Suppressor macrophage treated with lipopolysaccharide for 4 hours (primary cell): ENCODE measurements at regions not wholly inside any gene's neighbourhood (a gene's known extent, or its start where the extent isn't known, plus 50 kb on each side); places are given as distances from the start of the nearest gene placed in this dataset.
"Not testable (repeated sequence)": the region's sequence is repeated elsewhere in the genome, so short reads cannot be mapped to it uniquely, and the experiment has no call there.

Experiments
- DNase-seq: peaks from one replicate; pipeline ENCODE4 v3.0.0-alpha.2; 2020

DNA sequence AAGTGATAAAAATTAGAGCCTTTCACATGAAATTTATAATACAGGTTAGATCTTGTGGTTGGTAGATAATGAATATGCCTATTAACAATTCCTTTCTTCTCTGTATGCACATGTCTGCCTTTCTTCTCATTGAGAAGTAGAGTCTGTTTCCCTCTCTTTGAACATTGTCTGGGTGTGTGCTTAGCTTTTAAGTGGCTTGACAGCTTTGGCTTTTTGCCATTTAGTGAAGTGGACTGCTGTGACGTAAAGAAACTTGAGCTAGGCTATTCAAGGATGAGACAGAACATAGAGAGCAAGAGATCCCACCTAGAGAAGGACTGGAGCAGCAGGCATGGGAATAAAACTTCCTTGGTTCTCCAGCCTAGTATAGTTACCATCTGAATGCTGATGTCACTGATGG is 996.7 kb upstream of the CELF2 start:
- no peak for DNase-seq

DNA sequence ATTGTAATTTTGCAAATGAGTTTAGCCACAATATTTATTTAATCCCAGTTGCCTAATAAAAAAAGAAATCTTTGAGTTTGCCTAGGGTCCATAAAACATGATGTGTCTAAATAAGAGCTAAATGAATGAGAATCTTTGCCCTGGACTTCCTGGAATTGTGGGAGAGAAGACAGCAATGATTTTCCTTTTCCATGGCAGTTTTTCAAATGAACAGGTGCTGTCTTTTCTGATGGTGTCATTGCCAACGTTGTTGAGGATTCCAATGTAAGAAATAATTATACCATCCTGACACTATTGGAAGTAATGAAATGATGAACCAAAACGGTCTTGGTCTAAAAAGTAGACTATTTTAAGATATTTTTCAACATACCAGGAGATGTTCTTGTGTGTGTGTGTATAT is 984.7 kb upstream of the CELF2 start:
- DNase-seq: no peak

DNA sequence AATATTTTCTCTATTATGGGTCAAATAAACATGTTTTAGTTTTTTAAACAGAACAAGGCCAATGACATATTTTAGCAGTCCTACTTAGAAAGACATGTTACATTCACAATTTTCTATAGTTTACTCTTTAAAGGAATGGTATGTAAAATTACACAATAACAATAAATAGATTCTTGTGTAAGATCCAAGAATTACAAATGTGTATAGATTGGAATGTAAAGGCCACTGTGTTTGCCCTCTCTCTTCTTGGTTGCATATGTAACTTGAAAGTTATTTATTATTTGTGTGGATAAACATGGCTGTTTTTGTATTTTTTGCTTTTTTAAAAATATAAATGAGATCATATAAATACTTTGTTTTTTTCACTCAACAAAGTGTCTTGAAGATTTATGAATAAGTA is 979.3 kb upstream of the CELF2 start:
- DNase-seq: no peak

DNA sequence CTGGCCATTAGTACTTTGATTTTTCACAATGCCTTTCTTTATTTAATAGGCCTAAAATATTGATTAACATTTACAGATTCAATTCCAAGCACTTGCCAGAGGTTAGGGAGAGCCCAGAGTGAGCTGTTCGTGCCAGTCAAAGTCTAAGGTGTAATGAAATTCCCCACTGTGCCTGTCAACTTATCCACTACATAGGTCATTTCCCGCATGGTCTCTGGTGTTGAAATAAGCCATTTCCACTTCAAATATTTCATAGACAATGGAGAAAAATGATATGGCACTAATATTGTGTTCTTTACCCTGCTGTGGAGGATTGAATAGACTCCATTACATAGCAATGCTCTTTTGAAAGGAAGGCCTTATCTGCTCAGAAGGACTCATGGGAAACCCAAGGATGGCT is 978.1 kb upstream of the CELF2 start:
- DNase-seq: no peak

DNA sequence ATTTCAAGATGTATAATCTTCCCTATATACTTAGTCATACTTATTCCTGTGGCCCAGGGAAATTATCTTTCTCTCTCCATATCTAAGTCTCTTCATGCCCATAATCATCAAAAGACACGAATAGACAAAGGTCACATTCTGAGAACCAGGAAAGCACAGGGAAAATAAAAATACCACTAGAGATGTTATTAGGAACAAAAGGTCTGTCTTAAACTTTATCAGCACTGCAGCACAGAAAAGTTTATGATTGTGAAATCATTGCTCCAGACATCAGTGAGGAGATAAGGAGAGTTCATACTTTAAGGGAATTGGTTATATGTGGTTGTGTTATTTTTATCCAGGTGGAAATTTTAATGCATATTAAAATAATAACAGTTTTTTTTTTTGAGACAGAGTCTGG is 974.6 kb upstream of the CELF2 start:
- DNase-seq: no peak

DNA sequence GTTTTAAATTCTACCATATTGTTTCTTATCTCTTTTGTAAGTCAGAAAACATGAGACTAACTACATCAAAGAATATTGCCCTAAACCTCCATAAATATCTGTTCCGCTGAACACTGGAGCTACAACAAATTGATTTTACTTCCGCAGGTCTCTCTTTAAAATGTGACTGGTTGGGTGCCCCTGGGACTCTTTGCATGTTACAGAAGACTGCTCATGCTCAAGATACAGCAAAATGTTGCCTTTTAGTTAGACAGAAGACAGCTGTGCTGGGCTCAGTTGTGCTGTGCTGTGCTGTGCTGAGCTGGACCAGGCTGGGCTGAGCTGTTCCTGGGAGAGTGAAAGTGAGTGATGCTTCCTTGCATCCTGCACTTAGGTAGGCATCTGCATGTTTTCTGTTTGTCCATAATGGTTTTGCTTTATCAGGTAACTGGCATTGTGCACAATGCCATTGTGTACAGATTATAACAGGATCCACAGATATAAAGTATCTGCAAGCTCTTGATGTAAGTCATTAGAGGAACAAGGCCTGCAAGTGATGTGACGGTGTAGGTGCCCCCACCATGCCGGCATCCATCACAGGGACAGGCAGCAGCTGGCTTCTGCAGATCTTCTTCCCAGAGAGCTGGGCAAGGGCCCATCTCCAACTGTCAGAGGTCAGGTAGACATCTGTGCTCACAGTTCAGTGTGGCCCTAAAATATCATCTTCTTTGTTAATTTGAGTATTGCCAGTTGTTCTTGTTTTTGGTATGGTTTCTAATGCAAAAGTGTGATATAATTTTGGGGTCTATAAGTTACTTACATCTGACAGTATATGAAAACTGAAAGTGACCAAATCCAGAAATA is 972.5 kb upstream of the CELF2 start:
- DNase-seq: no peak

DNA sequence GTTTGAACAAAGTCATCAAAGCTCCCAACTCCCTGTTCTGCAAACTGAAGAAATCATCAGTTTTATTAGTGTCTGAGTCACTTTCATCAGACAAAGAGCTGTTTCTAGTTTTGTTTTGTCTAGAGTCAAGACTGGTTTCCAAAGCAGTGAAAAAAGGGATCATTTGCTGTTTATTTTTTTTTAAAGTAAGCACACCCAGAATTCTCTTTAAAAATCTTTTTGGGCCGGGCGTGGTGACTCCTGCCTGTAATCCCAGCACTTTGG is 972.0 kb upstream of the CELF2 start:
- DNase-seq: no peak

DNA sequence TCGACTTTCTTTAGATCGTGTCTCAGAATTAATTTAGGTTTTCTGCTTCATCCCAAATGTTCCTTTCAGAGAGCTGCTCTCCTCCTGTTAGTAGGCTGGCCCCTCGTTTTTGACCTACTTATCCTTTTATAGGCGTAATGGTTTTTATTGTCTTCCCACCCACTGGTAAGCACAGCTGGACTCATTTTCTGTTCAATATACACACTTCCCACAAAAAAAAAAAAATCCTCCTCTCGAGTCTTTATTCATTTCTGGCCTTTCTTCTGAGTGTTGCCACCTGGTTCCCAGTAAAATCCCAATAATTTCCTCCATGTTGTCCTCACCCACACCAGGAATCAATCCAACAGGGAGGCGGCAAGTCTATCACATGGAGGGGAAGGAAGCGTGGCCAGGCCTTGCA is 970.2 kb upstream of the CELF2 start:
- DNase-seq: no peak

DNA sequence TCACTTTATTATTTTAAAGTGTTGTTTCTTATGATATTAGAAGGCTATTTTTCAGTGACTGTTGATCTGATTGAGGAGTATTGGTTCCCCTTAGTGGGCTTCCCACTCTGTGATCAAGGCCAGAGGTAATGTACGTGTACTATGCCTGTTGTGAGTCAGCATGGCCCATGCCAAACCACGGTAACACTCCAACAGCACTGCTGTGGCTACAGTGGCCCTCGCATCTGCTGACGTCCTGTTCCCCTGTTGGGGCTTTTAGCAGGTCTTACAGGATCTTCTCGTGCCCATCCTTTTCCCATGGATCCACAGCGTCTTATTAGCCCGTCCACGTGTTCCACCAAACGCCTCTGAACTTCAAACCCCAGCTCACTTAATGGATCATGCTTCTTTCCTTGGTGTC is 964.6 kb upstream of the CELF2 start:
- no peak for DNase-seq

DNA sequence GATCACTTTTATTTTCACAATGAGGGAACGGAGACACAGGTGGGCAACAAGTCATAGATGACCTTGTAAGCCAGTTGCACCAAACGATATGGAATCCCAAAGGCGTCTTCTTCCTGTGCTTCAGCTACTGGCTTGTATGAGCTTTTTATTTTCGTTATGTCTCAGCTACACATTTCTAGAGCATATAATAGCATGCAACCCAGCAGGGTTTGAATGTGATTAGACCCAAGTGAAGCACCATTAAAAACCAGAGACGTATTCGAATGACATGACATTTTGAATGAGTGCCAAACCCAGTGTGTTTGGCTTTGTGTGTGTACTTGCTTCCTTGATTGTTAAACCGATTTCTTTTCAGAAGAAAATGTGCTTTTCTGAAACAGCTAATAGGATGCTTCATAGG is 963.2 kb upstream of the CELF2 start:
- no peak for DNase-seq

DNA sequence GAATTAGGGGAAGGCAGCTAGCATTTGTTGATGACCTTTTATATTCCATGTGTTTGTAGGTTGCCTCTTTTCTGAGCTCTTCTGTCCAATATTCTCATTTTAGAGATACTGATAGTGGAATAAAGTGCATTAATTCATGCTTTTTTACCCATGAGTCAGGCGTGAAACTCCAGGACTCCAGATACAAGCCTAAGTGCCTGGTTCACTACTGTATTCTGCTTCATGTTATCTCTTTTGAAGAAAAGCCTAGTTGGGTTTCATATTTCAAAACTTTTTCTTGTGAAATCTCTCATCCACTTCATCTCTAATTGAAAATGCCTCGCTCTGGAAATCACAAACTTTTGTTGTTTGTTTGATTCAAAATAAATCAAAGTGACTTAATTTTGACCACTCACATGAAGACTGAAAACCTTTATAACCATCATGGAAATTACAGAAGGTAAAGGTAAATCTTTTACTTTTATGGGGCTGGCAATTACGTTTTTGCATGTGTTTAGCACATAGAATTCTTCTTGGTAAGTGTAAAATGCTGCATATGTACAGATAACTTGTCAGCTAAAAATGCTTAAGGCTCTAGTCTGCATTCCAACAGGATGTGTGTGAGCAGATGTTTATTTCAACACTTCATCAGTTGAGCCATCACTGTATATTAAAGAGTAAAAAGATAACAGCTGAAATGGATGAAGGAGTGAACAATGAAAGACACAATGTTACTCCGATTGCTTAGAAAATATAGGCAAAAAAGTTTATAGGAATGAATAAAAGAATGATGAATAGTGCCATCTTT is 961.8 kb upstream of the CELF2 start:
- DNase-seq: no peak

DNA sequence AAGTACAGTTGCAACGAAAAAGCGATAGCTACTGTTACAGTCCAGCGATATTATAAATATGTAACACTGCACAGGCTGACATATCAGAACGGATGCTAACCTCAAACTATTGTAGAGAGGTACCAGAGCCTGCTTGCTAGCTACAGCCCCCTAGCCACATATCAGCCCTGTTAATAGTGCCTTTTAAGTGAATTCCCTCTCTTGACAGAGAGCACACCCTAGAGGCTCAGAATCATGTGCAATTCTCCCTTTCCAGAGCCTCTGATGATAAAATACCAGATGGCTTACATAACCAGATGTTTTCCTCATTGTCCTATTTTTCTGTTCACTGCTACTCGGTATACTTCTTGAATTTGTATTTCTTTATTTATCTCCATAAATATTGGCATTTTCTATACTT is 960.7 kb upstream of the CELF2 start:
- DNase-seq: no peak

DNA sequence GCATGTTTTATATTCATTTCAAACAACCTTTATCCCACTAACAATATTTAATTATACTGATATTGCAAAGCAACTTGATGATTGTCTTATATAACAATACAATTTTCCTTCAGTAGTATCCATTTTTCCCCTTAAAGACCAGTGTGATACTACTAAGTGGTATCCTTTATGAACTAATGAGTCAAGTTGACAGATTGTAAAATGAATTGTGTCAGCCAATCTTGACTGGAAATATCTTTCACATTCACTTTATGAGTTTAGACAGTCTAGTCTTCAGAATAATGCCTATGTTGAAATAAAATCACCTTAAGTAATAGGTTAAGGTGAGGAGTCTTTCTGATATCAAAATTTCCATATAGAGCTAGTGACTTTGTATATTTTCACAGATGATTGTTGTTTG is 950.0 kb upstream of the CELF2 start:
- no peak for DNase-seq

DNA sequence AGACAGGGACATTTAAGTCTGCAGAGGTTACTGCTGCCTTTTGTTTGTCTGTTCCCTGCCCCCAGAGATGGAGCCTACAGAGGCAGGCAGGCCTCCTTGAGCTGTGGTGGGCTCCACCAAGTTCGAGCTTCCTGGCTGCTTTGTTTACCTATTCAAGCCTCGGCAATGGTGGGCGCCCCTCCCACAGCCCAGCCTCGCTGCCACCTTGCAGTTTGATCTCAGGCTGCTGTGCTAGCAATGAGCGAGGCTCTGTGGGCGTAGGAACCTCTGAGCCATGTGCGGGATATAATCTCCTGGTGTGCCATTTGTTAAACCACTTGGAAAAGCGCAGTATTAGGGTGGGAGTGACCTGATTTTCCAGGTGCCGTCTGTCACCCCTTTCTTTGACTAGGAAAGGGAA is 942.8 kb upstream of the CELF2 start:
- DNase-seq: not testable (repeated sequence)

DNA sequence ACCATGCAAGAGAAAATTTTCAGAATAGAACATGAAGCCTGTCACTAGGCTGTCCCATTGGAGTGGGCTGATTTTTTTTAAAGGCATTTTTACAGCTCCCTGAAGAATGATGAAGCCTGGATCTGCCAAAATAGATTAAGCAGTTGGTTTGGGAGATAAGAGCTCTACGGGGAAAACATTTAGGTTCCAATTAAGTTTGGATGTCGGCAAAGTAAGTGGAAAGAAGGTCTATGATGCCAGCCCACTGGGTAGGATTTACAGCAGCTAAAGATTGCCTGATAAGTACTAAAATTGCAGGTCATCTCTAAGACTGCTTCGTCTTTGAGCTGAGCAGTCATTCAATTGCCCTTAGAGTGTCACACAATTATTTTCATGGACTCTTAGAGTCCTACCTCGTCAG is 939.2 kb upstream of the CELF2 start:
- no peak for DNase-seq

DNA sequence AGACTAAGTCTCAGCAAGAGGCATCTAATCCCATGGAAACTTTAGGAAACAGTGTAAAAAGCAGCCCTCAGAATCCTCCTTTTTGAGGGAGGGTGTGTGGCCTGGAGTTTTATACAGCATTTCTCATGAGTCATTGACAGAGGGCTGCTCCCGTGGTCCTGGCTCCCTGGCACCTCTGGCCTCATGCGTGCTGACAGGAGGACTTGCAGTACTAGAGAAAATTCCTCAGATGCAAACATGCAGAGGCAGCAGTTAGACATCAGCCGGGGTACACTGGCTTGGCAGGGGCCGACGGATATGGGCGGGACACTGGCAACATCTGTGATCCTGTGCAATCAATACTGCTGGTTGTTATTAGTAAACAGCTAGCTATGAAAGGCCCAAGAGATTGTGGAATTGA is 925.1 kb upstream of the CELF2 start:
- DNase-seq: no peak

DNA sequence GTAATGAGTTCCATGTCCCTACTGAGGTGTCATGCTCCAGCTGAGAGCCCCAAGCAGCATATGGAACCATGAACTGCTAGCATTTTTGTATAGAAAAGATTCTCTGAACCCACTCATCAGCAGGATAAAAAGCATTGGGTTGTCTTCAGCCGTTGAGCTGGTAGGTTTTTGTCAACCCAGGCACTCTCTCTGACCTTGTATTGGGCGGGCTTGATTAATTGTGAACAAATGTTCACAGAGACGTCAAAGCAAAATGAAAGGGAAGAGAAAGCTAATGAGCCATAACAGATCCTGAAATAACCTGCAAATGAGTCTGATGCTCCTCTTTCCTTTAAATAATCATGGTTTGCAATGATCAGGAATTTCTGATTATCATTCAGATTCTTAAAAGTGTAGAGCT is 924.7 kb upstream of the CELF2 start:
- no peak for DNase-seq

DNA sequence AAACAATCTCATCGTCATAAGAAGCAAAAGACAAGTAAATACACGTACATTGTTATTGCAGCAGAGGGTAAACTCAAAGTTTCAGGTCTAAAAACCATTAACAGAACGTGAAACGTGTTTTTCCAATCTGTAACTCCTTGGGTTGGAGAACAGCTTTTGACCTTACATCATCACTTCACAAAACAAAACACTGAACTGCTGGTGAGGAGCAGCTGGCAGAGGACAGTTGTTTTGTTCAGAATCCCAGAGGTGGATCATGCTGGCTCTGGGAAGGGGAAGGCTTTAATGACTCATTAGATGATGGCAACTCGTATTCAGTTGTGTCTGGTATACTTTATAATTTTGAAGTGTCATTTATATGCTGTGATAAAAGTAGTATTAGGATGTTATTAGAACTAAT is 923.0 kb upstream of the CELF2 start:
- no peak for DNase-seq

DNA sequence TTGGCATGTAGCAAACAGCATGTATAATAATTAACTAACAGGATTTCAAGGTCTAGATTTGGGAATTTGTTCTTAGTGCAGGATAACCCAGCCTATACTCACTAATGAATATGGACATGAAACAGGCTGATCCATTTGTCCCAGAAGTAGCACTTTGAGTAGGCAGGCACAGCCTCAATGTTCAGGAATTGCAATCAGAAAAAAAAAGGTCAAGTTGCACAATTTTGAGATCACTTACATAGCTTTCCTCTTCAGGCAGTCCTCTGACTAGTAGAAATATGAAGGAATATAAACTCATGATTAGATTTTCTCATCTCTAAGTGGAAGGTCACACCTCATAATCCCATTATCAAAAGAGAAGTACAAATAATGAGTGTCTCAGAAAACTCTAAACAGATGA is 921.4 kb upstream of the CELF2 start:
- DNase-seq: no peak

DNA sequence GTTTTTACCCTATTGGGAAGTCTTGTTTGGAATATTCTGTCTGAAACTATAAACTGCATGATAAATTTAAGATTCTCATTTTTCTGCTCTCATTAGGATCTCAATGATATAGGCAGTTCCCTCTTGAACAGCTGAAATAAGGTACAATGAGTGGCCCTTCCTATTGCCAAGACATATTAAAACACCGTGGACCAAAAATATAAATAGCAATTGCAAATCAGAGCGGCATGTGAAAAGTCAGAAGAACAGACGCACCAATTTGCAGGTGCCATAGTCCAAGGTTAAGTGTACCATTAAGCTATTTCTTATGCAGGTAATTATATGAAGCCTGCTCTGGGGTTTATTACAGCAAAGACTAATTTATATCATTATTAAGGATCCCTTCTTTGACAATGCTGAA is 920.8 kb upstream of the CELF2 start:
- DNase-seq: no peak

DNA sequence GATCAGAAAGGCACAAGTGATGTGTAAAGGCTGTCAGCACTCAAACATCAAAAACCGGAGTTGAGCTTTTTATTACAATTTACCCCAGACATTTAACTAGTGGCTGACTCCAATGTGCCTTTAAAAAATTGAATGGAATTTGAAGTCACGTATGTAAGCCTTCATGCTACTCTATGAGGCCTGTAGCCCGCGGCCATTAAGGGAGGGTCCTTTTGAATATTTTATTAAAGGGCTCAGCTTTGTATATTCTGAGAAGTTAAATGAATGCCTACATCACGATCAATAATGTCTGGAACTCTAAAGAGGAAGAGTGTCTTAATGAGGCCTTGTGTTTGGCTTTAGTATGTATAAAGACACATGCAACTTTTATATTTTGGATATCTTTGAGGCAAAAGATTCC is 916.6 kb upstream of the CELF2 start:
- no peak for DNase-seq

DNA sequence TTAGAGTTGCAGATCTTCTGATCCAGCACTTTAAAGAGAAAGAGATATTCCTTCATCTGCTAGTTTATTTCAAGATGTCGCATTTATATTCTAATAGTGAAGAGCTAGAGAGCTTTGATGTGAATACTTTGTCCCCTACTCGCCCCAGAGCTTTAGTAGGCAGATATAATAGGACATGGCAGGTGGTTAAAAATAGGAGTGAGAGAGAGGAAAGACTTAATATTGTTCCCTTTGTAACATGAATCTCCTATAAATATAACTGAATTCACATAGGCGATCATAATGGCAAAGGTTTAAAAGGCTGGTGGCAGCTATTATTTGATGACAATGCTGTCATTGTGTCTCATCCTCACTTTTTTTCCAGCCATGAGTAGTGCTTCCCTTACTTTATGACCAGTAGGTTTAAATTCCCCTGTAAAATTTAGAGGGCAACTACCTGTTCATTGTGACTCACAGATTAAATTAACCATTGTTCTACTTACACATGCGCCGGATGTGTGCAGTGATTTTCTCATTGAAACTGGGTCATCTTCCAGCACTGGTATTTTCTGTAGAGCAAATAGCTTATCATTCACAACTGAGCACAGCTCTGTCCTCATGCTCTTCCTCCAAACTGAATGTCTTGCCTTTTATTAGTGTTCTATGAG is 906.7 kb upstream of the CELF2 start:
- DNase-seq: no peak

DNA sequence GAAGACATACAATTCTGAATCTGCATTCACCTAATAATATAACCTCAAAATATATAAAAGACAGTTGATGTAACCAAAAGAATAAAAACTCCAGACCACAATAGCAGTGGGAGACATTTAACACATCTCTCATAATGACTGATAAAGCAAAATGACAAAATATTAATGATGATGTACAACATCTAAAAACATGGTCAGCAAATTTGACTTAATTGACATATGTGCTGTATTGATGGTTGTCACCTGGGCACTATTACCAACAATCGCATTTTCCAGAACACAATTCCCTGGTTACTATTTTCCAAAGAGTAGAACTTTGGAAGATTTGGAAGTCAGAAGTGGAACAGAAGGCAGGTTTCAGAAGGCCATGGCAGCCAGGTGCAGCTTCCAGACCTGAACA is 899.5 kb upstream of the CELF2 start:
- DNase-seq: no peak

DNA sequence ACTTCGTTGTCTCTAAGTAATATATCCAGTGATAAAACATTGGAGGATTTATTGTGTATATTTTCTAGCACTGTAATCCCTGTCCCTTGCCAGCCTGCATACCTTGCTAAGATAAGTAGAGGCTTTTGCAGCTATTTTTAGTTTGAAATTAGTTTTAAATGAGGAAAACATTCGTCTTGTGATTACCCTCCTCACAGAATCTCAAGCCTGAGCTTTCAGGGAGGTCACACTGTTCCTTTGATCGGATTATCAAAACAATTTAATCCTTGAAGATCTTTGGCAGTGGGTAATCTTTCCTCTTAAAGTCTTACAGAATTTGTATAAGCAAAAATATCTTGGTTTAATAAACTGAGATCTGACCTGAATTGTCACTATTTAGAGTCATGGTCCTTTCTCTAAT is 897.0 kb upstream of the CELF2 start:
- DNase-seq: no peak
